Subcutaneous abdominal adipose tissue (tissue), 5 donors: ENCODE measurements at regions not wholly inside any gene's neighbourhood (a gene's known extent, or its start where the extent isn't known, plus 50 kb on each side); places are given as distances from the start of the nearest gene placed in this dataset.
"Not testable (repeated sequence)": the region's sequence is repeated elsewhere in the genome, so short reads cannot be mapped to it uniquely, and the experiment has no call there.

ENCODE experiments used
- H3K27ac ChIP-seq: one replicate; pipeline ENCODE4 v1.7.0; 2013; ENCODE audit warnings: low read depth, mild to moderate bottlenecking, inconsistent platforms, low read length, moderate library complexity
- H3K27me3 ChIP-seq, 5 donors: one replicate each; pipeline ENCODE4 v1.7.0; 2013; ENCODE audit warnings: low read length in 5 of 5, inconsistent platforms in 1 of 5; ENCODE audit not compliant: control insufficient read depth in 5 of 5, insufficient read depth in 4 of 5
- H3K36me3 ChIP-seq, 5 donors: one replicate each; pipeline ENCODE4 v1.7.0; 2013; ENCODE audit warnings: low read length in 5 of 5; ENCODE audit not compliant: control insufficient read depth in 5 of 5, insufficient read depth in 5 of 5
- H3K4me1 ChIP-seq, 5 donors: one replicate each; pipeline ENCODE4 v1.7.0; 2013; ENCODE audit warnings: low read length in 5 of 5, mild to moderate bottlenecking in 3 of 5, moderate library complexity in 1 of 5; ENCODE audit not compliant: control insufficient read depth in 5 of 5, insufficient read depth in 5 of 5
- H3K4me3 ChIP-seq, 5 donors: one replicate each; pipeline ENCODE4 v1.7.0; 2013; ENCODE audit warnings: low read length in 5 of 5, low read depth in 1 of 5
- H3K9ac ChIP-seq, 5 donors: one replicate each; pipeline ENCODE4 v1.7.0; 2013; ENCODE audit warnings: low read length in 5 of 5, mild to moderate bottlenecking in 4 of 5, moderate library complexity in 3 of 5
- H3K9me3 ChIP-seq, 5 donors: one replicate each; pipeline ENCODE4 v1.7.0; 2013; ENCODE audit warnings: low read length in 5 of 5; ENCODE audit not compliant: control insufficient read depth in 5 of 5
- donor health status: healthy.
- donor health status: healthy.
- donor health status: healthy.
- donor health status: healthy.
- donor health status: healthy.

- Histone ChIP-seq H3K27me3 (no peaks in the 10 kb centered on the region), H3K9ac (no peak overlapping the region), H3K36me3 (no peaks in the 10 kb centered on the region), H3K9me3 (no peaks in the 10 kb centered on the region), H3K4me3 (no peak overlapping the region), H3K4me1 (no peaks in the 10 kb centered on the region), H3K27ac (no peak overlapping the region)
These were observed 85.1 kb upstream of the LUZP2 start for GRCh38 chr11:24411791-24412190.

GRCh38 chr11:24412722-24413121 is 84.1 kb upstream of the LUZP2 start:
- Histone ChIP-seq H3K36me3 (no peaks in the 10 kb centered on the region), H3K9ac (no peak overlapping the region), H3K27ac (no peak overlapping the region), H3K4me3 (no peak overlapping the region), H3K9me3 (no peaks in the 10 kb centered on the region), H3K4me1 (no peaks in the 10 kb centered on the region), H3K27me3 (no peaks in the 10 kb centered on the region)

GRCh38 chr11:24413391-24413790 is 83.5 kb upstream of the LUZP2 start:
- Histone ChIP-seq H3K27ac (no peak overlapping the region), H3K36me3 (no peaks in the 10 kb centered on the region), H3K4me1 (no peaks in the 10 kb centered on the region), H3K27me3 (no peaks in the 10 kb centered on the region), H3K4me3 (no peak overlapping the region), H3K9me3 (no peaks in the 10 kb centered on the region), H3K9ac (no peak overlapping the region)

GRCh38 chr11:24415955-24416636 is 80.8 kb upstream of the LUZP2 start:
- not testable (repeated sequence) for H3K27ac ChIP-seq, H3K27me3 ChIP-seq, H3K9me3 ChIP-seq, H3K9ac ChIP-seq, H3K36me3 ChIP-seq, H3K4me3 ChIP-seq, H3K4me1 ChIP-seq

DNA sequence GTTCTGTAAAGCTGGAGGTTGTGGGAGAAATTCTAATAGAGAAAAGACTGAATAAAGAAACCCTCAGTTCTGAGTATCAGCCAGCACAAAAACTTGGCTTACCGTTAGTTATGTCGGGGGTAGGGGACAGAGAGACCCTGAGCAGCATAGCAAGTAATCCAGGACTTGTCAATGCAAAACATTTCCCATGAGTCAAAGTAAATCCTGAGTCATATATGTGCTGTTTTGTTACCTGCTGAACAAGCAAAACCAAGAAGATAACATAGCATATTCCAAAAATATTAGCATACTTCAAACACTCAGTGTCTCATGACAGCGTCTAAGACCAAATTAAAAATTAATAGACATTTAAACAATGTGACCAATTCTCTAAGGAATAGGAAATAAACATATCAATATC is 75.1 kb upstream of the LUZP2 start:
- Histone ChIP-seq H3K9me3 (peaks cover 0 to 3% (median 0%) of the 10 kb centered on the region in 5 donors), H3K4me1 (no peaks in the 10 kb centered on the region), H3K4me3 (no peak overlapping the region), H3K9ac (no peak overlapping the region), H3K36me3 (no peaks in the 10 kb centered on the region), H3K27me3 (no peaks in the 10 kb centered on the region), H3K27ac (no peak overlapping the region)

GRCh38 chr11:24422376-24422775 is 74.5 kb upstream of the LUZP2 start:
- peaks cover 0 to 3% (median 0%) of the 10 kb centered on the region in 5 donors for H3K9me3 ChIP-seq
- H3K27ac ChIP-seq, result no peak overlapping the region
- no peaks in the 10 kb centered on the region for H3K4me1 ChIP-seq
- H3K27me3 ChIP-seq, result no peaks in the 10 kb centered on the region
- H3K4me3 ChIP-seq, result no peak overlapping the region
- H3K9ac ChIP-seq, result no peak overlapping the region
- H3K36me3 ChIP-seq, result no peaks in the 10 kb centered on the region

GRCh38 chr11:24437123-24437522 is 59.7 kb upstream of the LUZP2 start:
- Histone ChIP-seq H3K9ac (no peak overlapping the region), H3K4me1 (peaks cover 0 to 2% (median 0%) of the 10 kb centered on the region in 5 donors), H3K36me3 (no peaks in the 10 kb centered on the region), H3K27ac (no peak overlapping the region), H3K4me3 (no peak overlapping the region), H3K9me3 (peaks cover 0 to 3% (median 0%) of the 10 kb centered on the region in 5 donors), H3K27me3 (no peaks in the 10 kb centered on the region)
